ENCODE measurements at regions not wholly inside any gene's neighbourhood (a gene's known extent, or its start where the extent isn't known, plus 50 kb on each side); places are given as distances from the start of the nearest gene placed in this dataset.

DNA sequence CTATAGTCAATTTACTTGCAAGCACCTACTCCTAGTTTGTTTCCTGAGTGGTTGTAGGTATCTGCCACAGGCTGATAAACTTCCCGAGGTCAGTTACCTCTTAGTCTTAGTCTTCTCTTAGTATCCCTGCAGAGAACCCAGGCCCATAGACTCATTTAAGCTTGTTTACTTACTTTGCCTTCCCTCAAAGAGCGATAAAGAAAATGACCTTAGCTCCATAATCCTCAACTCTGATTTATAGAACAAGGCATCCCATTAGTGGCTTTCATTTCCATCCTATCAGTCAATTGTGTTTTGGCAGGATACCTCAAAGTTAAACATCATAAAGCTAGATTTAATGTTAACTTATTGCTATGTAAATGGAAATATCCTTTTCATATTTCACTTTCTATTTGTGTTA, 119.7 kb downstream of the UCHL5 start (continued):
- TF ChIP-seq, protein P1, sequence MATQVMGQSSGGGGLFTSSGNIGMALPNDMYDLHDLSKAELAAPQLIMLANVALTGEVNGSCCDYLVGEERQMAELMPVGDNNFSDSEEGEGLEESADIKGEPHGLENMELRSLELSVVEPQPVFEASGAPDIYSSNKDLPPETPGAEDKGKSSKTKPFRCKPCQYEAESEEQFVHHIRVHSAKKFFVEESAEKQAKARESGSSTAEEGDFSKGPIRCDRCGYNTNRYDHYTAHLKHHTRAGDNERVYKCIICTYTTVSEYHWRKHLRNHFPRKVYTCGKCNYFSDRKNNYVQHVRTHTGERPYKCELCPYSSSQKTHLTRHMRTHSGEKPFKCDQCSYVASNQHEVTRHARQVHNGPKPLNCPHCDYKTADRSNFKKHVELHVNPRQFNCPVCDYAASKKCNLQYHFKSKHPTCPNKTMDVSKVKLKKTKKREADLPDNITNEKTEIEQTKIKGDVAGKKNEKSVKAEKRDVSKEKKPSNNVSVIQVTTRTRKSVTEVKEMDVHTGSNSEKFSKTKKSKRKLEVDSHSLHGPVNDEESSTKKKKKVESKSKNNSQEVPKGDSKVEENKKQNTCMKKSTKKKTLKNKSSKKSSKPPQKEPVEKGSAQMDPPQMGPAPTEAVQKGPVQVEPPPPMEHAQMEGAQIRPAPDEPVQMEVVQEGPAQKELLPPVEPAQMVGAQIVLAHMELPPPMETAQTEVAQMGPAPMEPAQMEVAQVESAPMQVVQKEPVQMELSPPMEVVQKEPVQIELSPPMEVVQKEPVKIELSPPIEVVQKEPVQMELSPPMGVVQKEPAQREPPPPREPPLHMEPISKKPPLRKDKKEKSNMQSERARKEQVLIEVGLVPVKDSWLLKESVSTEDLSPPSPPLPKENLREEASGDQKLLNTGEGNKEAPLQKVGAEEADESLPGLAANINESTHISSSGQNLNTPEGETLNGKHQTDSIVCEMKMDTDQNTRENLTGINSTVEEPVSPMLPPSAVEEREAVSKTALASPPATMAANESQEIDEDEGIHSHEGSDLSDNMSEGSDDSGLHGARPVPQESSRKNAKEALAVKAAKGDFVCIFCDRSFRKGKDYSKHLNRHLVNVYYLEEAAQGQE (IDR thresholded peaks at IDR 0.05; ENCODE audit: low read depth, low read length), result no peak
- TF ChIP-seq, protein P2, sequence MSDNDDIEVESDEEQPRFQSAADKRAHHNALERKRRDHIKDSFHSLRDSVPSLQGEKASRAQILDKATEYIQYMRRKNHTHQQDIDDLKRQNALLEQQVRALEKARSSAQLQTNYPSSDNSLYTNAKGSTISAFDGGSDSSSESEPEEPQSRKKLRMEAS (IDR thresholded peaks at IDR 0.05; ENCODE audit: low read depth), result no peak
- TF ChIP-seq SMC3 (IDR thresholded peaks at IDR 0.05; ENCODE audit: low read depth, low read length) (no peak), GATA2 (CRISPR knock-in tag; IDR thresholded peaks at IDR 0.05) (no peak), TCF12 (IDR thresholded peaks at IDR 0.05) (no peak), NFIC (IDR thresholded peaks at IDR 0.05; ENCODE audit: borderline replicate concordance) (no peak), TEAD4 (IDR thresholded peaks at IDR 0.05; ENCODE audit: borderline replicate concordance, insufficient read depth) (no peak), RCOR1 (IDR thresholded peaks at IDR 0.05; ENCODE audit: low read length) (no peak)
- TF ChIP-seq, protein P3, sequence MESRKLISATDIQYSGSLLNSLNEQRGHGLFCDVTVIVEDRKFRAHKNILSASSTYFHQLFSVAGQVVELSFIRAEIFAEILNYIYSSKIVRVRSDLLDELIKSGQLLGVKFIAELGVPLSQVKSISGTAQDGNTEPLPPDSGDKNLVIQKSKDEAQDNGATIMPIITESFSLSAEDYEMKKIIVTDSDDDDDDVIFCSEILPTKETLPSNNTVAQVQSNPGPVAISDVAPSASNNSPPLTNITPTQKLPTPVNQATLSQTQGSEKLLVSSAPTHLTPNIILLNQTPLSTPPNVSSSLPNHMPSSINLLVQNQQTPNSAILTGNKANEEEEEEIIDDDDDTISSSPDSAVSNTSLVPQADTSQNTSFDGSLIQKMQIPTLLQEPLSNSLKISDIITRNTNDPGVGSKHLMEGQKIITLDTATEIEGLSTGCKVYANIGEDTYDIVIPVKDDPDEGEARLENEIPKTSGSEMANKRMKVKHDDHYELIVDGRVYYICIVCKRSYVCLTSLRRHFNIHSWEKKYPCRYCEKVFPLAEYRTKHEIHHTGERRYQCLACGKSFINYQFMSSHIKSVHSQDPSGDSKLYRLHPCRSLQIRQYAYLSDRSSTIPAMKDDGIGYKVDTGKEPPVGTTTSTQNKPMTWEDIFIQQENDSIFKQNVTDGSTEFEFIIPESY (IDR thresholded peaks at IDR 0.05; ENCODE audit: borderline replicate concordance, low read depth), result no peak

DNA sequence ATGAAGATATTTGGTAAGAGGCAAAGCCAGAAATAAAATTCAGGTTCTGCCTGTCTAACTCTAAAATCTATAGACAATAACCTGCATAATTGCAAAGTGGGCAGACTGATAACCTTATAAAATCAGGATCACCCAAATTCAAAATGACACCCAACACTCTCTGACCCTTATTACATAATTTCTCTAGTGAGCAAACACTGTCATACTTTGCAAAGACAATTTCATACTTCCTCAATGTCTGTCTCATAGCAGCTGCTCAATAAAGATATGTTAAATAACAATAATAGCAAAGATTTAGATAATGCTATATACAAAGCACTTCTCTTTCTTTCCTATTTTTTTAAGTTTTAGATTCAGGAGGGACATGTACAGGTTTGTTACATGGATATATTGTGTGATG, 118.5 kb downstream of the UCHL5 start:
- CTCF ChIA-PET, result no interaction called here
- POLR2A ChIA-PET, result no interaction called here
- H3K4me1 ChIP-seq (ENCODE audit: control insufficient read depth in 1 of 2, insufficient read depth in 2 of 2, low read depth in 1 of 2, low read length in 1 of 2), result no peaks in the 10 kb centered on the region; a peak in 1 of 4 replicates
- TF ChIP-seq, protein P4, sequence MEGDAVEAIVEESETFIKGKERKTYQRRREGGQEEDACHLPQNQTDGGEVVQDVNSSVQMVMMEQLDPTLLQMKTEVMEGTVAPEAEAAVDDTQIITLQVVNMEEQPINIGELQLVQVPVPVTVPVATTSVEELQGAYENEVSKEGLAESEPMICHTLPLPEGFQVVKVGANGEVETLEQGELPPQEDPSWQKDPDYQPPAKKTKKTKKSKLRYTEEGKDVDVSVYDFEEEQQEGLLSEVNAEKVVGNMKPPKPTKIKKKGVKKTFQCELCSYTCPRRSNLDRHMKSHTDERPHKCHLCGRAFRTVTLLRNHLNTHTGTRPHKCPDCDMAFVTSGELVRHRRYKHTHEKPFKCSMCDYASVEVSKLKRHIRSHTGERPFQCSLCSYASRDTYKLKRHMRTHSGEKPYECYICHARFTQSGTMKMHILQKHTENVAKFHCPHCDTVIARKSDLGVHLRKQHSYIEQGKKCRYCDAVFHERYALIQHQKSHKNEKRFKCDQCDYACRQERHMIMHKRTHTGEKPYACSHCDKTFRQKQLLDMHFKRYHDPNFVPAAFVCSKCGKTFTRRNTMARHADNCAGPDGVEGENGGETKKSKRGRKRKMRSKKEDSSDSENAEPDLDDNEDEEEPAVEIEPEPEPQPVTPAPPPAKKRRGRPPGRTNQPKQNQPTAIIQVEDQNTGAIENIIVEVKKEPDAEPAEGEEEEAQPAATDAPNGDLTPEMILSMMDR (IDR thresholded peaks at IDR 0.05), result no peak
- TF ChIP-seq, protein P5, sequence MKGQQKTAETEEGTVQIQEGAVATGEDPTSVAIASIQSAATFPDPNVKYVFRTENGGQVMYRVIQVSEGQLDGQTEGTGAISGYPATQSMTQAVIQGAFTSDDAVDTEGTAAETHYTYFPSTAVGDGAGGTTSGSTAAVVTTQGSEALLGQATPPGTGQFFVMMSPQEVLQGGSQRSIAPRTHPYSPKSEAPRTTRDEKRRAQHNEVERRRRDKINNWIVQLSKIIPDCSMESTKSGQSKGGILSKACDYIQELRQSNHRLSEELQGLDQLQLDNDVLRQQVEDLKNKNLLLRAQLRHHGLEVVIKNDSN (IDR thresholded peaks at IDR 0.05; ENCODE audit: borderline replicate concordance, low read depth), result no peak
- TF ChIP-seq EP300 (IDR thresholded peaks at IDR 0.05; ENCODE audit: borderline replicate concordance in 1 of 2, low read depth in 1 of 2, low read length in 1 of 2), result no peak
- TF ChIP-seq, protein P2 (IDR thresholded peaks at IDR 0.05; ENCODE audit: low read depth), result no peak
- no peak for TF ChIP-seq RFX5 (IDR thresholded peaks at IDR 0.05; ENCODE audit: low read length)
- TF ChIP-seq TEAD4 (IDR thresholded peaks at IDR 0.05; ENCODE audit: borderline replicate concordance, insufficient read depth), result no peak
- no peak for TF ChIP-seq FOSL2 (IDR thresholded peaks at IDR 0.05; ENCODE audit: borderline replicate concordance, low read depth)
- TF ChIP-seq, protein P6, sequence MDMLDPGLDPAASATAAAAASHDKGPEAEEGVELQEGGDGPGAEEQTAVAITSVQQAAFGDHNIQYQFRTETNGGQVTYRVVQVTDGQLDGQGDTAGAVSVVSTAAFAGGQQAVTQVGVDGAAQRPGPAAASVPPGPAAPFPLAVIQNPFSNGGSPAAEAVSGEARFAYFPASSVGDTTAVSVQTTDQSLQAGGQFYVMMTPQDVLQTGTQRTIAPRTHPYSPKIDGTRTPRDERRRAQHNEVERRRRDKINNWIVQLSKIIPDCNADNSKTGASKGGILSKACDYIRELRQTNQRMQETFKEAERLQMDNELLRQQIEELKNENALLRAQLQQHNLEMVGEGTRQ (IDR thresholded peaks at IDR 0.05; ENCODE audit: borderline replicate concordance, low read depth, low read length), result no peak
- no peak for TF ChIP-seq GATA2 (CRISPR knock-in tag; IDR thresholded peaks at IDR 0.05)
- TF ChIP-seq, protein P7, sequence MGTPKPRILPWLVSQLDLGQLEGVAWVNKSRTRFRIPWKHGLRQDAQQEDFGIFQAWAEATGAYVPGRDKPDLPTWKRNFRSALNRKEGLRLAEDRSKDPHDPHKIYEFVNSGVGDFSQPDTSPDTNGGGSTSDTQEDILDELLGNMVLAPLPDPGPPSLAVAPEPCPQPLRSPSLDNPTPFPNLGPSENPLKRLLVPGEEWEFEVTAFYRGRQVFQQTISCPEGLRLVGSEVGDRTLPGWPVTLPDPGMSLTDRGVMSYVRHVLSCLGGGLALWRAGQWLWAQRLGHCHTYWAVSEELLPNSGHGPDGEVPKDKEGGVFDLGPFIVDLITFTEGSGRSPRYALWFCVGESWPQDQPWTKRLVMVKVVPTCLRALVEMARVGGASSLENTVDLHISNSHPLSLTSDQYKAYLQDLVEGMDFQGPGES (IDR thresholded peaks at IDR 0.05; ENCODE audit: low read depth, low read length), result no peak

More for the DNA sequence above, 118.5 kb downstream of the UCHL5 start:
- Histone ChIP-seq H3K36me3 (replicated peaks in 1 of 2; ENCODE audit: control insufficient read depth in 1 of 2, insufficient read depth in 2 of 2, low read length in 1 of 2) (no peaks in the 10 kb centered on the region), H3K27ac (ENCODE audit: low read depth in 2 of 2, low read length in 1 of 2) (no peak overlapping the region), H3K9me2 (no peaks in the 10 kb centered on the region), H4K20me1 (ENCODE audit: insufficient read depth) (no peaks in the 10 kb centered on the region), H3K27me3 (ENCODE audit: insufficient read depth) (no peaks in the 10 kb centered on the region), H3K4me2 (no peak overlapping the region), H3K9me3 (no peaks in the 10 kb centered on the region), H2AFZ (ENCODE audit: low read depth) (no peak overlapping the region), H3F3A (replicated peaks; ENCODE audit: insufficient read depth) (no peaks in the 10 kb centered on the region), H3K79me2 (ENCODE audit: insufficient read depth) (no peaks in the 10 kb centered on the region), H3K4me3 (ENCODE audit: low read depth in 2 of 2, low read length in 1 of 2) (no peak overlapping the region), H3K9ac (no peak overlapping the region)
- no peak for DNase-seq
